Calu3 (cell line): ENCODE measurements at regions not wholly inside any gene's neighbourhood (a gene's known extent, or its start where the extent isn't known, plus 50 kb on each side); places are given as distances from the start of the nearest gene placed in this dataset.

ENCODE experiments used
- BruUV-seq: library from RNA; stranded (reverse); fragments of 400-500 nt; replicated peaks from 2 replicates; lab custom pipeline; 2021; lab: Mats Ljungman, UMichigan
- CTCF ChIA-PET: fragments of 300-600 bp; sonication (Branson Sonifier 250); formaldehyde crosslinking; loops from one replicate; lab custom pipeline; 2022; ENCODE audit warnings: antibody characterized with exemption; lab: Charles Lee
- DNase-seq: peaks from one replicate; pipeline ENCODE4 v3.0.0; 2022
- H3K27ac Mint-ChIP-seq: one replicate; pipeline ENCODE4 v1.8.0; 2022; ENCODE audit warnings: mixed read lengths; ENCODE audit not compliant: unreplicated experiment
- H3K27me3 Mint-ChIP-seq: one replicate; pipeline ENCODE4 v1.8.0; 2022; ENCODE audit warnings: mixed read lengths; ENCODE audit not compliant: unreplicated experiment
- H3K36me3 Mint-ChIP-seq: one replicate; pipeline ENCODE4 v1.8.0; 2022; ENCODE audit warnings: mild to moderate bottlenecking, moderate library complexity, mixed read lengths; ENCODE audit not compliant: insufficient read depth, unreplicated experiment
- H3K4me1 Mint-ChIP-seq: one replicate; pipeline ENCODE4 v1.8.0; 2022; ENCODE audit warnings: mild to moderate bottlenecking, low read depth, mixed read lengths; ENCODE audit not compliant: unreplicated experiment
- H3K4me3 Mint-ChIP-seq: one replicate; pipeline ENCODE4 v1.8.0; 2022; ENCODE audit warnings: mild to moderate bottlenecking, low read depth, moderate library complexity, mixed read lengths; ENCODE audit not compliant: unreplicated experiment
- H3K9me3 Mint-ChIP-seq: one replicate; pipeline ENCODE4 v1.8.0; 2022; ENCODE audit warnings: low read depth, mixed read lengths; ENCODE audit not compliant: unreplicated experiment
- intact Hi-C: fragments of 100-400 bp; cut with micrococcal nuclease; formaldehyde crosslinking; loops from one replicate; pipeline ENCODE4 v1.10.0; 2022; ENCODE audit not compliant: unreplicated experiment
- TF ChIP-seq, protein P1 (sequence below): fragments of 200-600 bp; IDR thresholded peaks from one replicate; pipeline ENCODE4 v1.8.0; 2022; ENCODE audit warnings: antibody characterized with exemption; ENCODE audit not compliant: unreplicated experiment

DNA sequence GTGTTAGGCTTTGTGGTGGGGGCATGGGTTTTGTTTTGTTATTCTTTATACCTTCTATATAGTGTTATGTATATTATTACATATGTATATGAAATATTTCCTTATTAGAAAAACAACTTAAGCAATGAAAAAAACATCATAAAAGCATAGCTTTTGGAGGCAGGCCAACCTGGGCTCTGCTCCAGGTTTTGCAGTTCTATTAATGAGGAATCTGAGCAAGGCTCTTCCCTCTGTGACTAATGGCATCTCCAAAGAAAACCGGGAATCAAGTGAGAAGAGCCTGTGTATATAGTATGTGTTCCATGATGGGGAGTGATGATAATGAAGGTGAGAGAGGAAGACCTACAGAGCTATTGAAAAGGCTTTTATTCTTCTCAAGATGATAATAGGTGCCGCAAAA is 291.1 kb downstream of the CLIC5 start:
- Mint-ChIP-seq H3K9me3 (no peaks in the 10 kb centered on the region), H3K4me1 (peaks cover 6% of the 10 kb centered on the region), H3K27me3 (peaks cover 34% of the 10 kb centered on the region), H3K27ac (no peak overlapping the region), H3K36me3 (no peaks in the 10 kb centered on the region), H3K4me3 (no peak overlapping the region)
- CTCF ChIA-PET = interaction anchor here (0.6 kb wide), 1 partner anchor 1032 kb away, joined by 3 read pairs; no protein-coding TSS in a partner anchor
- intact Hi-C loops = no loop called here
- DNase-seq = no peak
- BruUV-seq = no TSS peak
- TF ChIP-seq, protein P1, sequence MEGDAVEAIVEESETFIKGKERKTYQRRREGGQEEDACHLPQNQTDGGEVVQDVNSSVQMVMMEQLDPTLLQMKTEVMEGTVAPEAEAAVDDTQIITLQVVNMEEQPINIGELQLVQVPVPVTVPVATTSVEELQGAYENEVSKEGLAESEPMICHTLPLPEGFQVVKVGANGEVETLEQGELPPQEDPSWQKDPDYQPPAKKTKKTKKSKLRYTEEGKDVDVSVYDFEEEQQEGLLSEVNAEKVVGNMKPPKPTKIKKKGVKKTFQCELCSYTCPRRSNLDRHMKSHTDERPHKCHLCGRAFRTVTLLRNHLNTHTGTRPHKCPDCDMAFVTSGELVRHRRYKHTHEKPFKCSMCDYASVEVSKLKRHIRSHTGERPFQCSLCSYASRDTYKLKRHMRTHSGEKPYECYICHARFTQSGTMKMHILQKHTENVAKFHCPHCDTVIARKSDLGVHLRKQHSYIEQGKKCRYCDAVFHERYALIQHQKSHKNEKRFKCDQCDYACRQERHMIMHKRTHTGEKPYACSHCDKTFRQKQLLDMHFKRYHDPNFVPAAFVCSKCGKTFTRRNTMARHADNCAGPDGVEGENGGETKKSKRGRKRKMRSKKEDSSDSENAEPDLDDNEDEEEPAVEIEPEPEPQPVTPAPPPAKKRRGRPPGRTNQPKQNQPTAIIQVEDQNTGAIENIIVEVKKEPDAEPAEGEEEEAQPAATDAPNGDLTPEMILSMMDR = no peak

DNA sequence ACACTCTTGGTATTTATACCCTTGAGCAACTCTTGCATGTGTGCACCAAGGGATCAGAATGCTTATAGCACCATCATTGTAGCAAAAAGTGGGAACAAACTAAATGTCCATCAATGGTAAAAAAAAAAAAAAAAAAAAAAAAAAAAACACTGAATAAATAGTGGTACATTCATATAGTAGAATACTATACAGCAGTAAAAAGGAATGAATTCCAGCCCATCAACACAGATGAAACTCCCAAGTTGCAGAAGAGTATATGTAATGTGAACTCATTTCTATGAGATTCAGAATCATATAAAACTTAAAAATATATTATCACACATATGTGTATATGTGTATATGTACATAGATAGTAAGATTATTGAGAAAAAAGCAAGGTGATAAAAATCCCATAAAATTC is 291.6 kb downstream of the CLIC5 start:
- Mint-ChIP-seq H3K4me1 (peaks cover 6% of the 10 kb centered on the region), H3K36me3 (no peaks in the 10 kb centered on the region), H3K27ac (no peak overlapping the region), H3K4me3 (no peak overlapping the region), H3K9me3 (no peaks in the 10 kb centered on the region), H3K27me3 (peaks cover 36% of the 10 kb centered on the region)
- DNase-seq = no peak
- no TSS peak for BruUV-seq
- intact Hi-C loops = no loop called here
- TF ChIP-seq, protein P1 = no peak
- CTCF ChIA-PET = interaction anchor here (0.6 kb wide), 1 partner anchor 1031 kb away, joined by 3 read pairs; no protein-coding TSS in a partner anchor

DNA sequence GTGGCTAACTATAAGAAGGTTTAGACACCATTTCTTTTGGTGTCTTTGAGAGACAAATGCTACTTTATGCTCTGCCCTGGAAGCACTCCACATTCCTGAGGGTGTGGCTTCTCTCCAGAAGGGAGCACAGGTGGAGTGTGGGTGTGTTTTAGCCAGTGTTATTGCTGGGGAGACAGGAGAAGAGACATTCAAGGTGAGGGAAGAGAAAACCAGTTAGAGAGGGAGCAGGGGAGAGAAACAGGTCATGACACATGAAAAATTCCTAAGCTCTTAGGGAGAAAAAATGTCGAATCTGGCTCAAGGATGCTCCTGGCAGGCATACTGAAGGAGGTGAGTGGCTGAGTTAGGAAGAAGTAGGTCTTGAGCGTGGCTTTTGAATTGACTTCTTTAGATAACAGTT is 292.8 kb downstream of the CLIC5 start:
- intact Hi-C loops = no loop called here
- Mint-ChIP-seq H3K4me1 (peaks cover 6% of the 10 kb centered on the region), H3K27me3 (peaks cover 47% of the 10 kb centered on the region), H3K27ac (no peak overlapping the region), H3K9me3 (no peaks in the 10 kb centered on the region), H3K36me3 (no peaks in the 10 kb centered on the region), H3K4me3 (no peak overlapping the region)
- TF ChIP-seq, protein P1 = no peak
- no TSS peak for BruUV-seq
- DNase-seq = no peak
- CTCF ChIA-PET = interaction anchor here (0.7 kb wide), 2 partner anchors 79 to 287 kb away, joined by 3 to 4 read pairs; no protein-coding TSS in a partner anchor

DNA sequence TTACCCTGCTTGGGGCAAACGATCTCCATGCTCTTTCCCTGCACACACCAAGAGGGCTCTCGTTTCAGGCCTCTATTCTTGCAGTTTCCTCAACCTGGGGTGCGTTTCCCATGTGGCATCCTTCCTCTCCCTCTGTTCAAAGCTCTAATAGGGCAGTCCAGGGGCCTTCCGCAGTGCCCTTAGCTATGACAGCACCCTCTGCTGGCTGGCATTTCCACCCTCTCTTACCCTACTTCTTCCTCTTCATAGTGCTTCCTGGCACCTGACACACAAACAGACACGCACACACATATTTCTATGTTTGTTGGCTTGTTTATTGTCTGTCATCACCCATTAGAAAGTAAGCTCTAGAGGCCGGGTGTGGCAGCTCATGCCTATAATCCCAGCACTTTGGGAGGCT is 294.0 kb downstream of the CLIC5 start:
- H3K27ac Mint-ChIP-seq = no peak overlapping the region
- H3K9me3 Mint-ChIP-seq = no peaks in the 10 kb centered on the region
- no TSS peak for BruUV-seq
- H3K36me3 Mint-ChIP-seq = no peaks in the 10 kb centered on the region
- no peak for DNase-seq
- TF ChIP-seq, protein P1 = no peak
- peaks cover 6% of the 10 kb centered on the region for H3K4me1 Mint-ChIP-seq
- intact Hi-C loops = no loop called here
- H3K27me3 Mint-ChIP-seq = peaks cover 51% of the 10 kb centered on the region
- no peak overlapping the region for H3K4me3 Mint-ChIP-seq
- CTCF ChIA-PET = no interaction called here
